Retina (tissue), 1 donor: ENCODE measurements at regions not wholly inside any gene's neighbourhood (a gene's known extent, or its start where the extent isn't known, plus 50 kb on each side); places are given as distances from the start of the nearest gene placed in this dataset.
"Not testable (repeated sequence)": the region's sequence is repeated elsewhere in the genome, so short reads cannot be mapped to it uniquely, and the experiment has no call there.

Experiments used
- DNase-seq: peaks from one replicate; pipeline ENCODE4 v3.0.0-alpha.2; 2016

- DNase-seq: peak; percentile 21
Observed at GRCh38 chr1:148354913-148355308, 128.2 kb downstream of the PPIAL4G start.

- DNase-seq: peak; percentile 66
Observed at GRCh38 chr1:148354284-148354912, 128.7 kb downstream of the PPIAL4G start.

- peak; percentile 51 for DNase-seq
Observed at GRCh38 chr1:148353461-148354283, 129.4 kb downstream of the PPIAL4G start.

- DNase-seq: no peak
Observed at GRCh38 chr1:148352470-148353053, 130.5 kb downstream of the PPIAL4G start.

GRCh38 chr1:148347781-148348180, 135.3 kb downstream of the PPIAL4G start:
- DNase-seq: no peak

GRCh38 chr1:148345659-148346151, 137.4 kb downstream of the PPIAL4G start:
- DNase-seq: peak; percentile 40

GRCh38 chr1:148344651-148345050, 138.5 kb downstream of the PPIAL4G start:
- DNase-seq: not testable (repeated sequence)

GRCh38 chr1:148341729-148342128, 141.4 kb downstream of the PPIAL4G start:
- DNase-seq: not testable (repeated sequence)

- DNase-seq: not testable (repeated sequence)
Observed at GRCh38 chr1:148336121-148336918, 146.8 kb downstream of the PPIAL4G start.

GRCh38 chr1:148334339-148335130, 148.6 kb downstream of the PPIAL4G start:
- peak; percentile 93 for DNase-seq

GRCh38 chr1:148333875-148334338, 149.2 kb downstream of the PPIAL4G start:
- no peak for DNase-seq

GRCh38 chr1:148328884-148329283, 154.2 kb downstream of the PPIAL4G start:
- peak; percentile 37 for DNase-seq

- DNase-seq: not testable (repeated sequence)
Observed at GRCh38 chr1:148325031-148325430, 158.1 kb downstream of the PPIAL4G start.

GRCh38 chr1:148324465-148324864, 158.6 kb downstream of the PPIAL4G start:
- DNase-seq: not testable (repeated sequence)

- DNase-seq: not testable (repeated sequence)
Observed at GRCh38 chr1:148320079-148320478, 163.0 kb downstream of the PPIAL4G start.

GRCh38 chr1:148318904-148319242, 164.2 kb downstream of the PPIAL4G start:
- no peak for DNase-seq

- DNase-seq: peak; percentile 71
Observed at GRCh38 chr1:148318123-148318903, 164.8 kb downstream of the PPIAL4G start.

- peak; percentile 70 for DNase-seq
Observed at GRCh38 chr1:148317288-148317985, 165.4 kb upstream of the NBPF11 start.

GRCh38 chr1:148315071-148315811, 163.2 kb upstream of the NBPF11 start:
- no peak for DNase-seq

- no peak for DNase-seq
Observed at GRCh38 chr1:148310807-148311206, 158.7 kb upstream of the NBPF11 start.
